A673 (cell line): ENCODE measurements at regions not wholly inside any gene's neighbourhood (a gene's known extent, or its start where the extent isn't known, plus 50 kb on each side); places are given as distances from the start of the nearest gene placed in this dataset.

Experiments used
- BruUV-seq: library from RNA; stranded (reverse); fragments of 400-500 nt; replicated peaks from 2 replicates; lab custom pipeline; 2021; lab: Mats Ljungman, UMichigan
- CTCF ChIA-PET: fragments of 300-600 bp; sonication (Branson Sonifier 250); formaldehyde crosslinking; loops from one replicate; lab custom pipeline; 2022; ENCODE audit warnings: antibody characterized with exemption; lab: Charles Lee
- POLR2A ChIA-PET: fragments of 300-600 bp; sonication (Branson Sonifier 250); formaldehyde crosslinking; loops from one replicate; lab custom pipeline; 2022; ENCODE audit warnings: antibody characterized with exemption; ENCODE audit not compliant: low non-redundant PET; lab: Charles Lee
- DNase-seq: peaks from one replicate; pipeline ENCODE4 v3.0.0-alpha.2; 2015; ENCODE audit warnings: low spot score
- H3K27ac ChIP-seq: fragments of 200-600 bp; sonication (generic); 2 replicates; pipeline ENCODE4 v1.5.1; 2016; ENCODE audit warnings: mixed run types, low read depth, mild to moderate bottlenecking, mixed read lengths, antibody characterized with exemption, low read length; ENCODE audit not compliant: poor library complexity, severe bottlenecking
- H3K27me3 ChIP-seq: fragments of 200-600 bp; sonication (generic); replicated peaks from 2 replicates; pipeline ENCODE4 v1.6.1; 2017; ENCODE audit warnings: mixed run types, low read depth, mild to moderate bottlenecking, mixed read lengths, antibody characterized with exemption, low read length; ENCODE audit not compliant: insufficient read depth, poor library complexity
- H3K36me3 ChIP-seq: fragments of 200-600 bp; sonication (generic); 2 replicates; pipeline ENCODE4 v1.6.1; 2016; ENCODE audit warnings: mixed run types, mild to moderate bottlenecking, mixed read lengths, antibody characterized with exemption, low read length; ENCODE audit not compliant: insufficient read depth, poor library complexity, severe bottlenecking
- H3K4me1 ChIP-seq: fragments of 200-600 bp; sonication (generic); 2 replicates; pipeline ENCODE4 v1.6.1; 2017; ENCODE audit warnings: mixed run types, mild to moderate bottlenecking, mixed read lengths, antibody characterized with exemption, low read length; ENCODE audit not compliant: insufficient read depth, poor library complexity, severe bottlenecking
- H3K4me3 ChIP-seq: fragments of 200-600 bp; sonication (generic); 2 replicates; pipeline ENCODE4 v1.5.1; 2016; ENCODE audit warnings: low read depth, mixed run types, mild to moderate bottlenecking, mixed read lengths, low read length; ENCODE audit not compliant: poor library complexity, severe bottlenecking
- H3K9me3 ChIP-seq: fragments of 200-600 bp; sonication (generic); 2 replicates; pipeline ENCODE4 v1.6.1; 2016; ENCODE audit warnings: mixed run types, low read depth, mild to moderate bottlenecking, mixed read lengths, antibody characterized with exemption, low read length; ENCODE audit not compliant: poor library complexity, severe bottlenecking
- EZH2 ChIP-seq: fragments of 200-600 bp; sonication (generic); IDR thresholded peaks from 2 replicates; pipeline ENCODE4 v1.6.1; 2017; ENCODE audit warnings: borderline replicate concordance, low read depth, mild to moderate bottlenecking, mixed read lengths, antibody characterized with exemption, low read length; ENCODE audit not compliant: poor library complexity, severe bottlenecking
- intact Hi-C: fragments of 100-400 bp; cut with micrococcal nuclease; formaldehyde crosslinking; loops from one replicate; pipeline ENCODE4 v1.10.0; 2022; ENCODE audit not compliant: unreplicated experiment
- TF ChIP-seq, protein P1 (sequence below): fragments of 300-800, 200-600 bp; sonication (generic); conservative IDR thresholded peaks from 2 replicates; pipeline ENCODE4 v1.5.1; 2017; ENCODE audit warnings: low read depth, mild to moderate bottlenecking, antibody characterized with exemption, low read length, moderate library complexity, mixed read lengths

DNA sequence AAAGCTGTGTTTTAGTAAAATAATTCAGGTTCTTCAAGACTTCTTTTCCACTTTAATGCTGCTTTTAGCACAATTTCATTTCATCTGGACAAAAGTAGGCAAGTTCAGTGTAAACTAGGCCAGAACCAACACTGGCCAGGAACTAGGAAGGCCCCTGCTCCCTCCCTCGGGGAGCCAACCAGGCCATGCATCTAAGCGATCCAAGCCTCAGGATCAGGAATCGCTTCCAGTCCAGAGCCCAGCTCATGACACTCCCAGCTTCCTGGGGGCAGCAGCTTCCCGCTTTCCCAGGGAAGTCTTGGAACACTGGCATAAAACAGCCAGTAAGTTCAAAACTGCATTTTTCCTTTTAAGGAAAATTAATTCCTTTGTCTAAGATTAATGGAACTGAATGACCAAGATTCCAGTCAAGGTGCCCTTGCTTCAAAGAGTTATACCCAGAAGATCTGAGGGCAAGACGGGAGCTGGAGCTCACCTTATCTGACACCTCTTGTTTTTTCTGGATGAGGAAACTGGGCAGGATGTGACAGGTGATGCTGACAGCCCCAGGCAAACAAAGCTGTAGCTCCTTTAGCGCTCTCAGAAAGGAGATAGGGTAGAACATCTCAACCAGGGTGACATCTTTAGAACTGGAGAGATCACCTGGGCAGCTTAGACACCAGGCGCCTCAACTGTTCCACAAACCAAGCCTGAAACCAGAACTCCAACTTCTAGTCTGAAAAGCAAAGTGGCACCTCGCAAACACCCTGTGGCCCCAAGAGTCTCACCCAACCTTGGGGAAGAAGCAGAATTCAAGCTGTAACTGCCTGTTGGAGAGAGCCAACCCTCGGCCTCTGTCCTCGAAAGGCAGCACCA is 61.4 kb upstream of the PNMA1 start:
- TF ChIP-seq EZH2 = no peak
- TF ChIP-seq, protein P1, sequence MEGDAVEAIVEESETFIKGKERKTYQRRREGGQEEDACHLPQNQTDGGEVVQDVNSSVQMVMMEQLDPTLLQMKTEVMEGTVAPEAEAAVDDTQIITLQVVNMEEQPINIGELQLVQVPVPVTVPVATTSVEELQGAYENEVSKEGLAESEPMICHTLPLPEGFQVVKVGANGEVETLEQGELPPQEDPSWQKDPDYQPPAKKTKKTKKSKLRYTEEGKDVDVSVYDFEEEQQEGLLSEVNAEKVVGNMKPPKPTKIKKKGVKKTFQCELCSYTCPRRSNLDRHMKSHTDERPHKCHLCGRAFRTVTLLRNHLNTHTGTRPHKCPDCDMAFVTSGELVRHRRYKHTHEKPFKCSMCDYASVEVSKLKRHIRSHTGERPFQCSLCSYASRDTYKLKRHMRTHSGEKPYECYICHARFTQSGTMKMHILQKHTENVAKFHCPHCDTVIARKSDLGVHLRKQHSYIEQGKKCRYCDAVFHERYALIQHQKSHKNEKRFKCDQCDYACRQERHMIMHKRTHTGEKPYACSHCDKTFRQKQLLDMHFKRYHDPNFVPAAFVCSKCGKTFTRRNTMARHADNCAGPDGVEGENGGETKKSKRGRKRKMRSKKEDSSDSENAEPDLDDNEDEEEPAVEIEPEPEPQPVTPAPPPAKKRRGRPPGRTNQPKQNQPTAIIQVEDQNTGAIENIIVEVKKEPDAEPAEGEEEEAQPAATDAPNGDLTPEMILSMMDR = no peak
- Histone ChIP-seq H3K4me1 (peaks cover 12% of the 10 kb centered on the region), H3K27ac (no peak overlapping the region), H3K36me3 (no peaks in the 10 kb centered on the region), H3K27me3 (no peaks in the 10 kb centered on the region), H3K9me3 (no peaks in the 10 kb centered on the region), H3K4me3 (no peak overlapping the region)
- DNase-seq = no peak
- CTCF ChIA-PET = interaction anchor here (0.6 kb wide), 1 partner anchor 176 kb away, joined by 4 read pairs; no protein-coding TSS in a partner anchor
- POLR2A ChIA-PET = interaction anchor here (0.6 to 0.8 kb wide), 2 partner anchors 11 to 111 kb away, joined by 3 to 13 read pairs; no protein-coding TSS in a partner anchor
- intact Hi-C loops = no loop called here
- BruUV-seq = no TSS peak

GRCh38 chr14:73774671-73775070 is 60.5 kb upstream of the PNMA1 start:
- peak overlapping the region; percentile 24 for H3K27ac ChIP-seq
- H3K4me1 ChIP-seq = peaks cover 12% of the 10 kb centered on the region
- no peaks in the 10 kb centered on the region for H3K27me3 ChIP-seq
- BruUV-seq = no TSS peak
- intact Hi-C loops = no loop called here
- POLR2A ChIA-PET = no interaction called here
- TF ChIP-seq, protein P1 = no peak
- TF ChIP-seq EZH2 = no peak
- H3K9me3 ChIP-seq = no peaks in the 10 kb centered on the region
- no peaks in the 10 kb centered on the region for H3K36me3 ChIP-seq
- no peak for DNase-seq
- H3K4me3 ChIP-seq = no peak overlapping the region
- CTCF ChIA-PET = no interaction called here

DNA sequence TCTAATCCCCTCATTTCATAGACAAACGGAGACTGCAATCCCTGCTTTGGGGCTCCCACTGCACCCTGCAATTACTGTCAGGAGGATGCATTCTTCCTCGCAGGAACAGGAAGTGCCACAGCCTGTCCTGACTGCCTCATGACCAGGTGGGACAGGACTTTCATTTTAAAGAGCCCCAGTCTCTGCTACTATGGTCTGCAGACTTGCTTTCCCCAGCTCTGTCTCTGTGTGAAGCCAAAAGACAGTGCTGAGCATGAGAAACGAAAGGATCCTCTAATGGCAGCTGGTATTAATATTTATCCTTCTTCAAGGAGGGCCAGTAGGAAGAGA is 60.0 kb upstream of the PNMA1 start:
- H3K27ac ChIP-seq = peak overlapping the region; percentile 24
- H3K4me1 ChIP-seq = peaks cover 12% of the 10 kb centered on the region
- no peaks in the 10 kb centered on the region for H3K27me3 ChIP-seq
- ChIA-PET CTCF (no interaction called here), POLR2A (no interaction called here)
- DNase-seq = no peak
- intact Hi-C loops = no loop called here
- no peaks in the 10 kb centered on the region for H3K9me3 ChIP-seq
- H3K4me3 ChIP-seq = no peak overlapping the region
- TF ChIP-seq EZH2 = no peak
- TF ChIP-seq, protein P1 = no peak
- no TSS peak for BruUV-seq
- H3K36me3 ChIP-seq = no peaks in the 10 kb centered on the region
